HCT116 (cell line): ENCODE measurements at regions not wholly inside any gene's neighbourhood (a gene's known extent, or its start where the extent isn't known, plus 50 kb on each side); places are given as distances from the start of the nearest gene placed in this dataset.

Experiments used
- MAX ChIP-seq: IDR thresholded peaks from 2 replicates; pipeline ENCODE4 v1.6.1; 2012
- POLR2A ChIP-seq: IDR thresholded peaks from 2 replicates; pipeline ENCODE4 v1.7.0; 2011; ENCODE audit warnings: borderline replicate concordance; ENCODE audit not compliant: insufficient read depth, insufficient read length; ENCODE audit errors: extremely low read depth
- ZBTB33 ChIP-seq: IDR thresholded peaks from 2 replicates; pipeline ENCODE4 v1.6.1; 2011; ENCODE audit warnings: mild to moderate bottlenecking, low read length, moderate library complexity; ENCODE audit not compliant: insufficient replicate concordance; ENCODE audit errors: extremely low read depth
- ZNF274 ChIP-seq: fragments of 200-500 bp; sonication (Bioruptor generic); IDR thresholded peaks from 2 replicates; pipeline ENCODE4 v1.6.1; 2014; ENCODE audit warnings: mild to moderate bottlenecking, low read depth, low read length, inconsistent platforms

DNA sequence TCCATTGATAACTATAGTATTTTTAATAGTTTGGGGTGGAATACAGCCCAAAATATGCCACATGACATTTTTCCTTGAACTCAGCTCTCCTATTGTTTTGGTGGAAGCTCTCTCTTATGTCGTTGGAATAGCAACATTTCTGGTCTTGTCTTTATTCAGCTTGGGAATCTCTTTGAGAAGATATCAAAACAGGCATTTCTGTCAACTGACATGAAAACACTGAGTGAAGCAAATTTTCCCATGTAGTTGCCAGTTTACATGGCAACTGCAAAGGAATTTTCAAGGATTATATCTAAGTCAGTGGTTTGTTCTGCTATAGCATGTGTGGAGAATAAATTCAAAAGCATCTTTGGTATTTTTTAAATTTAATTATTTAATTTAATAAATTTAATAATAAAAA lies 863.5 kb upstream of the CDH8 start:
- no peak for TF ChIP-seq POLR2A
- TF ChIP-seq ZBTB33, result no peak
- no peak for TF ChIP-seq ZNF274
- no peak for TF ChIP-seq MAX
